ENCODE measurements at regions not wholly inside any gene's neighbourhood (a gene's known extent, or its start where the extent isn't known, plus 50 kb on each side); places are given as distances from the start of the nearest gene placed in this dataset.

GRCh38 chr1:222189218-222189617 lies 358.7 kb downstream of the HHIPL2 start:
- no peak for TF ChIP-seq ZNF324 (tag by site-specific recombination; IDR thresholded peaks at IDR 0.05)
- no peak for TF ChIP-seq CTCF (tag by site-specific recombination; IDR thresholded peaks at IDR 0.05)
- TF ChIP-seq YY1 (tag by site-specific recombination; IDR thresholded peaks at IDR 0.05) = no peak
- no peak for TF ChIP-seq ZSCAN30 (tag by site-specific recombination; IDR thresholded peaks at IDR 0.05)
- TF ChIP-seq ZNF26 (tag by site-specific recombination; IDR thresholded peaks at IDR 0.05) = no peak
- TF ChIP-seq ZSCAN23 (tag by site-specific recombination; IDR thresholded peaks at IDR 0.05) = no peak
- no peak for TF ChIP-seq ZNF596 (tag by site-specific recombination; IDR thresholded peaks at IDR 0.05)
- no peak for TF ChIP-seq ZNF416 (tag by site-specific recombination; IDR thresholded peaks at IDR 0.05)
- no peak for TF ChIP-seq ZNF704 (tag by site-specific recombination; IDR thresholded peaks at IDR 0.05)
- TF ChIP-seq PATZ1 (tag by site-specific recombination; IDR thresholded peaks at IDR 0.05) = no peak
- TF ChIP-seq ZBTB8A (tag by site-specific recombination; IDR thresholded peaks at IDR 0.05) = no peak
- TF ChIP-seq ZNF530 (tag by site-specific recombination; IDR thresholded peaks at IDR 0.05; ENCODE audit: low read depth) = no peak
- no peak for TF ChIP-seq REST (tag by site-specific recombination; IDR thresholded peaks at IDR 0.05)
- no peak for TF ChIP-seq ZNF677 (tag by site-specific recombination; IDR thresholded peaks at IDR 0.05)

All from HEK293 (cell line).